Activated CD4-positive, alpha-beta T cell treated with anti-CD3 and anti-CD28 coated beads, Interleukin-2, amount 50 U/mL, for 16 hours (primary cell): ENCODE measurements at regions not wholly inside any gene's neighbourhood (a gene's known extent, or its start where the extent isn't known, plus 50 kb on each side); places are given as distances from the start of the nearest gene placed in this dataset.

Source experiments
- DNase-seq: peaks from one replicate; pipeline ENCODE4 v3.0.0-alpha.2; 2020

GRCh38 chr9:105148328-105149006 is 96.0 kb upstream of the SLC44A1 start:
- DNase-seq, result no peak

- DNase-seq, result no peak
Observed at GRCh38 chr9:105150991-105151685, 93.3 kb upstream of the SLC44A1 start.

GRCh38 chr9:105151686-105151995 is 92.8 kb upstream of the SLC44A1 start:
- DNase-seq, result no peak

- no peak for DNase-seq
Observed at GRCh38 chr9:105154723-105155191, 89.7 kb upstream of the SLC44A1 start.

- DNase-seq, result peak; percentile 38
Observed at GRCh38 chr9:105157171-105157583, 87.3 kb upstream of the SLC44A1 start.

- no peak for DNase-seq
Observed at GRCh38 chr9:105158020-105158419, 86.4 kb upstream of the SLC44A1 start.

- DNase-seq, result no peak
Observed at GRCh38 chr9:105158898-105159297, 85.6 kb upstream of the SLC44A1 start.

- no peak for DNase-seq
Observed at GRCh38 chr9:105168870-105169319, 75.6 kb upstream of the SLC44A1 start.

- no peak for DNase-seq
Observed at GRCh38 chr9:105171076-105171475, 73.4 kb upstream of the SLC44A1 start.

GRCh38 chr9:105171589-105171988 is 72.9 kb upstream of the SLC44A1 start:
- no peak for DNase-seq

GRCh38 chr9:105172436-105172835 is 72.0 kb upstream of the SLC44A1 start:
- DNase-seq, result no peak

- DNase-seq, result no peak
Observed at GRCh38 chr9:105173306-105173705, 71.1 kb upstream of the SLC44A1 start.

- DNase-seq, result no peak
Observed at GRCh38 chr9:105173826-105174225, 70.6 kb upstream of the SLC44A1 start.

GRCh38 chr9:105176194-105176593 is 68.3 kb upstream of the SLC44A1 start:
- no peak for DNase-seq

GRCh38 chr9:105178076-105178475 is 66.4 kb upstream of the SLC44A1 start:
- no peak for DNase-seq

- DNase-seq, result no peak
Observed at GRCh38 chr9:105187781-105188180, 56.7 kb upstream of the SLC44A1 start.

GRCh38 chr9:105188746-105189145 is 55.7 kb upstream of the SLC44A1 start:
- no peak for DNase-seq

- peak; percentile 6 for DNase-seq
Observed at GRCh38 chr9:105191508-105192121, 52.8 kb upstream of the SLC44A1 start.

- DNase-seq, result no peak
Observed at GRCh38 chr9:105193560-105193959, 50.9 kb upstream of the SLC44A1 start.

GRCh38 chr9:105194234-105194633 is 50.2 kb upstream of the SLC44A1 start:
- DNase-seq, result no peak
